HT1080 (cell line): ENCODE measurements at regions not wholly inside any gene's neighbourhood (a gene's known extent, or its start where the extent isn't known, plus 50 kb on each side); places are given as distances from the start of the nearest gene placed in this dataset.
A peak's percentile ranks its signal among the peaks of the same experiment; 100 is the strongest.
"Not testable (repeated sequence)": the region's sequence is repeated elsewhere in the genome, so short reads cannot be mapped to it uniquely, and the experiment has no call there.

ENCODE experiments used
- DNase-seq: peaks from one replicate; pipeline ENCODE4 v3.0.0-alpha.2; 2015; ENCODE audit warnings: low read depth

- DNase-seq: no peak
These were observed 218.5 kb upstream of the CNTN3 start for GRCh38 chr3:74832925-74833324.

- DNase-seq: not testable (repeated sequence)
These were observed 216.4 kb upstream of the CNTN3 start for GRCh38 chr3:74830845-74831244.

- not testable (repeated sequence) for DNase-seq
These were observed 210.9 kb upstream of the CNTN3 start for GRCh38 chr3:74825404-74825803.

- no peak for DNase-seq
These were observed 209.9 kb upstream of the CNTN3 start for GRCh38 chr3:74824366-74824765.

- no peak for DNase-seq
These were observed 199.7 kb upstream of the CNTN3 start for GRCh38 chr3:74814181-74814580.

- DNase-seq: no peak
These were observed 198.3 kb upstream of the CNTN3 start for GRCh38 chr3:74812756-74813155.

GRCh38 chr3:74808506-74809275, 194.2 kb upstream of the CNTN3 start:
- no peak for DNase-seq

GRCh38 chr3:74801924-74802323, 187.5 kb upstream of the CNTN3 start:
- no peak for DNase-seq

- DNase-seq: peak; percentile 89
These were observed 174.7 kb upstream of the CNTN3 start for GRCh38 chr3:74789111-74789510.

- peak; percentile 4 for DNase-seq
These were observed 172.6 kb upstream of the CNTN3 start for GRCh38 chr3:74787011-74787410.

- DNase-seq: no peak
These were observed 156.9 kb upstream of the CNTN3 start for GRCh38 chr3:74771401-74771800.

- DNase-seq: no peak
These were observed 153.6 kb upstream of the CNTN3 start for GRCh38 chr3:74768010-74768409.

- DNase-seq: no peak
These were observed 151.9 kb upstream of the CNTN3 start for GRCh38 chr3:74766405-74766804.

GRCh38 chr3:74763830-74764229, 149.4 kb upstream of the CNTN3 start:
- DNase-seq: no peak

- DNase-seq: no peak
These were observed 142.2 kb upstream of the CNTN3 start for GRCh38 chr3:74756674-74757073.

- DNase-seq: no peak
These were observed 137.8 kb upstream of the CNTN3 start for GRCh38 chr3:74752290-74752689.

GRCh38 chr3:74751775-74752174, 137.3 kb upstream of the CNTN3 start:
- no peak for DNase-seq

- no peak for DNase-seq
These were observed 136.4 kb upstream of the CNTN3 start for GRCh38 chr3:74750901-74751300.

GRCh38 chr3:74739242-74739641, 124.8 kb upstream of the CNTN3 start:
- DNase-seq: no peak

GRCh38 chr3:74722211-74722610, 107.8 kb upstream of the CNTN3 start:
- no peak for DNase-seq

GRCh38 chr3:74713977-74714376, 99.5 kb upstream of the CNTN3 start:
- no peak for DNase-seq

GRCh38 chr3:74711913-74712512, 97.6 kb upstream of the CNTN3 start:
- no peak for DNase-seq

- DNase-seq: no peak
These were observed 95.5 kb upstream of the CNTN3 start for GRCh38 chr3:74709951-74710350.
